ENCODE measurements at regions not wholly inside any gene's neighbourhood (a gene's known extent, or its start where the extent isn't known, plus 50 kb on each side); places are given as distances from the start of the nearest gene placed in this dataset.
A peak's percentile ranks its signal among the peaks of the same experiment; 100 is the strongest.
"Not testable (repeated sequence)": the region's sequence is repeated elsewhere in the genome, so short reads cannot be mapped to it uniquely, and the experiment has no call there.

DNA sequence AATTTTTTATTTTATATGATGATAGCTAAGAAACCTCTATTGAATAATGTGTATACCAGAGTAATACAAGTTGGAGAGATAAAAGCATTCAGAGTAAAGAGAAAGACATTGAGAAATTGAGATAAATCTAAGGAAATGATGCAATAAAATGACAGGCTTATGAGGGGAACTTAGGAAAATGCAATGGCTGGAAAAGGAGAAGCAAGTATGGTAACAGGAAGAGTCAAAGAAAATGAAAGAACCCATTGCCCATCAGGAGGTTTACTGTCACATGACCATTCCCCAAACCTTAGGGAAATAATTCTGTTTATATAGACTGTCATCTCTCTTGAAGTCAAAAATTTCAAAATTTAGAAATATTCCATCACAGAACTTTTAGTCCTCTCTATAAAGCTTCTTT is 808.0 kb upstream of the PRR20A start:
- no peak for ATAC-seq

DNA sequence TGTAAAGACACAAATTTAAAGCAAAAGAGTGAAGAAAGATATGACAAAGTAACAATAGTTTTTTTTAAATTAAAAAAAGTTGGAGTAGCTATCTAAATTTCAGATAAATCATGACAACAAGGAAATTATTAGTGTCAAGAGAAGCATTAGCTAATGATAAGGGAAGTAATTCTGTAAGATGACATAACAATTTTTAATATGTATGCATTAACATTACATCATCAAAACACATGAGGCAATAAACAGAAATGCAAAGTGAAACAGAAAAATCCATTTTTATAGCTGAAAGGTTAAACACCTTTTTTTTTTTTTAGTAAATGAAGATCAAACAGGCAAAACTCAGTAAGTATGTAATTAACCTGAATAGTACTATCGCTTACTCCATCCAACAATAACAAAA is 804.9 kb upstream of the PRR20A start:
- no peak for ATAC-seq

DNA sequence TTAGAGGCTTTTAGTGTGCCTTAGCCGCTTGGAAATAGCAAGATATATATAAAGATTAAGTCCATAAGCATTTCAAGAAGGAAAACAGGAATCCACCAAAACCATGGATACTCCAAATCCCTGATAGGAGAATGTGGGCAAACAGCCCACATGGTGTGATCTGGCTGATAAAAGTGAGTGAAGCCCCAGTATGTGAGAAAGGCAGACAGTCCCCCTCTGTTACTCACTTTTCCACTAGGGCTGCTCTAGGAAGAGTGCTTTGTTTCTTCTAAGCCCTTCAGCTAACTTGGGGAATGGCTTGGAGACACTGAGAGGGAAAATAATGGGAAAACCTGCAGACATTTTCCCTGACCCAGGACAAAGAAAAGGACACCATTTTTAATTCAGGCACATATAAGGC is 802.3 kb upstream of the PRR20A start:
- ATAC-seq, result no peak

DNA sequence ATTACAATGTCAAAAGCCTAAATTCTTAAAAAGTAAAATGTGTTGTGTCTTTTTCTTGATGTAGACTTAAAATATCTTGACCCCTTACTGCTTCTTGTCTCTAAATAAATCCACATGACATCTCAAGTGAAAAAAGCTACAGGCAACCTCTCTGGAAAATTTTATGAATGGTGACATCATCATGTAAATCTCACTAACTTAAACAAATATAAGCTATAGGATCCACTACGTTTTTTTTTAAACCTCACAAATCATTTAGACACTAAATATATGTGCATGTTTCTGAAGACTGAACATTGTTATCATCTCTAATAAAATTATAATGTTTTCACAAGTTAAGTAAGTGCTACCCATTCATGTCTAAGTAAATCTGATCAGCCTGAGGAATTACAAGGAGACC is 793.7 kb upstream of the PRR20A start:
- ATAC-seq, result no peak

DNA sequence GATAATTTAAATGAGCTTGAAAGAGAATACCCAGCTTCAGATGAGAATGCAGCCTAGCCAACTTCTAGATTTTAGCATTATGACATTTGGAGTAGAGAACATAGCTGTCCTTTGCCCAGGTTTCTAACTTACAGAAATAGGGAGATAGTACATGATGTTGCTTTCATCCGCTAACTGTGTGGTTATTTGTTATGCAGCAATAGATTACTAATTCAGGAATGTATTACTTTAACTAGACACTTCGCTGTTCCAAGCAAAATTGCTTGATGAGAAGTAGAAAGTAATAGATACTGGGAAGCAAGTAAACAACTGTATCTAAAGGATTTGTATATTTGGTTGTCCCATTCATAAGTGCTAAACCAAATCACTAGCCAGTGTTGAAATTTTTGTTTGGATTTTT is 790.9 kb upstream of the PRR20A start:
- ATAC-seq, result no peak

GRCh38 chr13:56351041-56351440 is 789.7 kb upstream of the PRR20A start:
- peak; percentile 92 for ATAC-seq

DNA sequence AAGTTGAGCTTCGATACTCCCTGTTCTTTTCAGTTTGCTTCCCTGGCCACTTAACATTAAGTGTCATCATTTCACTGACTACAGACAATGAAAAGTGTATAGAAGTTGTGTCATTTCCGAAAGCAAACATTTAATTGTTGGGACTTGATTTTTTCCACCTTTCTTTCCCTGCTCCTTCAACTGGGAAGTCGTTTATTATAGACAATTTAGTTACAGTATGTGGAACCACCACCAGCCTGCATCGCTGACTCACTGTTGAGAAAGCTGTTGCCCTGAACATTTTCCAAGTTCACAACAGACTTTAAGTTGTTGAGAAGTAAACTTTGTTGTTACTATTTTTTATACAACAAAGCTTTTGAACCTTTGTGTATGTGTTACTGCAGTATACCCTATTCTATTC is 788.4 kb upstream of the PRR20A start:
- ATAC-seq, result peak; percentile 60

GRCh38 chr13:56352901-56353300 is 787.8 kb upstream of the PRR20A start:
- ATAC-seq, result peak; percentile 60

GRCh38 chr13:56356690-56357089 is 784.0 kb upstream of the PRR20A start:
- ATAC-seq, result no peak

DNA sequence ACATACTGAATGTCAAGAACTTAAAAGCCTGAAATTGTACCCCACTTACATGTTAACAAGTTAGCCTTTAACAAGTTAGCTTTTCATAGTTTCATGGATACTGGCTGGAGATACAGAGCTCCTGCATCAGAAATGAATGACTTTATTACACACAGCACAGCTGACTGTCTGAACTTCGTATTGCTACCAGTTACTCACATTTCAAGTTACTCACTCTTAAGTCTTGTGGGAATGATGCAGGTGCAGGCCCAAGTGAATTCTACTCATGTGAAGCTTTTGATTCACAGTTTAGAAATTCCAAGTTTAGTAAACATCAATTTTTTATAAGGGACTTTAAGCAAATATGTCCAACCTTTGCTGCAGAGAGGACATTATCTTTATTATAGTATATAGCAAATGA is 762.2 kb upstream of the PRR20A start:
- no peak for ATAC-seq

GRCh38 chr13:56393549-56393948 is 747.2 kb upstream of the PRR20A start:
- ATAC-seq, result no peak

GRCh38 chr13:56396318-56396717 is 744.4 kb upstream of the PRR20A start:
- no peak for ATAC-seq

GRCh38 chr13:56400774-56401173 is 739.9 kb upstream of the PRR20A start:
- no peak for ATAC-seq

- no peak for ATAC-seq
Observed at GRCh38 chr13:56412856-56413255, 727.9 kb upstream of the PRR20A start.

DNA sequence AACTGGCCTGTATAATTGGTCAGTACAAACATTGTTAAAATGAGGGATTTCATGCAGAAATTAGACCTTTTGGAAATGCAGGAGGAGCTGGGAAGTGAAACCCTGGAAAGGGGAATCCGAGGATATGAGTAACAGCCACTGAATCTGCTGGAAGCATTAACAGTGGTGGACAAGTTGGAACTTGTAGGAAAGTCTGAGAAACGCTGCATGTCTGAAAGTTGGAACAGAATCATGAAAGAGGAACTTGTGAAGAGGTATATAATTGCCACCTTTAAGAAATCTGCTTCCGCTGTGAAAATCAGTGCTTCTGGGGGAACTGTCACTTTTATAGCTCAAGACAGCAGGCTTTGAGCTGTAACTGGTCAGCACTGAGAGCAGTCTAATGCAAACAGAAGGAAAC is 716.5 kb upstream of the PRR20A start:
- peak; percentile 84 for ATAC-seq

GRCh38 chr13:56457535-56458190 is 683.1 kb upstream of the PRR20A start:
- ATAC-seq, result no peak

DNA sequence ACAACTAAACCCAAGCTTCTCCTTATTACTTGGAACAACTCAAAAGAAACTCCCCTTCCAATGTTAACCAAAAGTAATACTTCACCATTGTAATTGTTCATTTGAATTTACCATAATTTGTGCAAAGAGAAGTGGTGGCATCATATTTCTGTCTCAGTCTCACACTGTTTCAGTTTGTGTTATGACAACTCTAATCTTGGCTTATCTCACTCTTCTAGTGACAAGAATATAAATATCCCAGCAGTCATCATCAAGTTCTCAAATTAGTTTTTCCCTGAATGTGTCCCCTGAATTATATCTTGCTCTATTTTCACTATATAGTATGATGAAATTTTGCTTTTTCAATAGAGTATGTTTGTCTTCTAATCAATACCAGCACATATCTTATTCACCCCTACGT is 681.4 kb upstream of the PRR20A start:
- ATAC-seq, result no peak

DNA sequence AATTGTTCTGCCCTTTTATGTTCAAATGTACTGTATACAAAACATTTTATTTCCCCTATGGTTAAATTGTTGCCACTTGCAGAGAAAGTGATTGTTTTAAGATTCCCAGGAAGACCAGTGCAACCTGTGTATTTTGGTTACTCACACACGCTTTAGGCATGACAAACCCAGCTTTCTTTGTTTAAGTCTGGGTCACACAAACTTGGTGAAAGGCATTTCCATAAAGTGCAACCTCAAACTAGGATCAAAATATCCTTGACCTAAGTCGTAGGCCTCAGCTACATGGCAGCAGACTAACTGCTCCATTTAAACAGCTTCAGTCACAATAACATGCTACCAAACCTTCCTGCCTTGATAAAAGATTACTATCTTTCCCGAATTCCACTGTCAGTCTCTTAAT is 639.0 kb upstream of the PRR20A start:
- ATAC-seq, result no peak

- ATAC-seq, result no peak
Observed at GRCh38 chr13:56510836-56511235, 629.9 kb upstream of the PRR20A start.

- ATAC-seq, result not testable (repeated sequence)
Observed at GRCh38 chr13:56512336-56512735, 628.4 kb upstream of the PRR20A start.

DNA sequence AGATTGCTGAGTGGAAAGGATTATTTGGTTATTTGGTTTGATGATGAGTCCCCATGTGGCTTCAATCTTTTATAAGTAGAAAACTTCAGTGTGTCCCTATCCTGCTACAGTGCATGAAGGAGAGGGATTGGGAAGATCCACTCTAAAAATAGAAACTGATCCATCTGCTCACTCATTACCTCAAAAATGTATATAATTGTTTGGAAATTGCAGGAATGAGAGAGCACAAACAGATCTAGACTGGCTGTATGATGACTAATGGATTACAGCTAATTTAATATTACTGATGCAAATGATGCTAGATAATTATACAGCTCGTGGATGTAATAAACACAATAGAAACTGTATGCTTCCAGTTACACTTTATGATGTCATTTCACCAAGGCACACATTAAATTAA is 625.3 kb upstream of the PRR20A start:
- ATAC-seq, result no peak

DNA sequence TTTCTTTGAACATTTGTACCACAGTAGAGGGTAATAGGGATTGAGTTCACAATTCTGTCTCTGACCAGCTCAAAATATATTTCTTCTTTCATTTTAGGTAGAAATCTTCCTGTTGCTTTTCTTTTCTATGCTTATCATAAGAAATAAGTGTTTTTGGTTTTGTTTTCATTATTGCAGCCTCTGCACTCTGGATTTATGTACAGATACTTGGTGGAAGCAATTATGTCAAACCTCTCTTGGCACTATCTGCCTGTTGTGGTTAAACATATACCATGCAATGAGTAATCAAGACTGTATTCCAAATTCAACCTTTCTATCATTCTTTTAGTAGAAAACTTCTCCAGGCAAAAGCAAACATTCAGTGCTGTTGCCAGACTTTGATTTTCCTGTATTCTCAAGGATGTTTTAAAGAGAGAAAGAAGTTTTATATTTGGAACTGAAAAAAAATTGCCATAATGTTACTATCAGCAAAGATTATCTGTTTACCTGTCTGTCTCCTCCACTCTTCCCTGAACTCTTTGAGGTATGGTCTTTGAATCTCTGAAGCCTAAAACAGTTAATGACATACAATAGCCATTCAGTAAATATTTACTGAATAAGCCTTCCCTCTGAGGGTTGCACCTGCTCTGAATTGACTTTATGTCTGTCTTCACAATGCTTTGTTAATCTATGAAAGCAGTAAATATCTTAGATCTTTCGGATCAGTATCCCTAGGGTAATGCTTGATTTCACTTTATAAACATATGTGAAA is 612.5 kb upstream of the PRR20A start:
- ATAC-seq, result no peak

GRCh38 chr13:56530096-56530495 is 610.6 kb upstream of the PRR20A start:
- ATAC-seq, result no peak

DNA sequence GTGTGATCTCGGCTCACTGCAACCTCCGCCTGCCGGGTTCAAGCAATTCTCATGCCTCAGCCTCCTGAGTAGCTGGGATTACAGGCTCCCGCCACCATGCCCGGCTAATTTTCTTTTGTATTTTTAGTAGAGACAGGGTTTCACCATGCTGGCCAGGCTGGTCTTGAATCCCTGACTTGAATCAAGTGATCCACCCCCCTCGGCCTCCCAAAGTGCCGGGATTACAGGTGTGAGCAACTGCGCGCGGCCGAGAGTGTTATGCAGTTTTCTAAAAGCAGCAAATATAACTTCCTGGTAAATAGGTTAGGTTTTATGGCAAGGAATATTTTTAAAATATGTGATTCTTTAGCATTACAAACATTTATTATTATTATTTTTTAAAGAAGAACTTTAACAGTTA is 592.8 kb upstream of the PRR20A start:
- not testable (repeated sequence) for ATAC-seq
